ENCODE measurements at regions not wholly inside any gene's neighbourhood (a gene's known extent, or its start where the extent isn't known, plus 50 kb on each side); places are given as distances from the start of the nearest gene placed in this dataset.

GRCh38 chr4:181548873-181549575 lies 694.2 kb upstream of the TENM3 start:
- Histone ChIP-seq H3K4me1 (ENCODE audit: control insufficient read depth in 5 of 5, insufficient read depth in 5 of 5, low read length in 5 of 5) (no peaks in the 10 kb centered on the region), H3K9me3 (ENCODE audit: control insufficient read depth in 4 of 4, insufficient read depth in 3 of 4, low read length in 3 of 4) (no peaks in the 10 kb centered on the region), H3K4me3 (no peak overlapping the region), H3K27ac (ENCODE audit: low read depth in 1 of 2, low read length in 1 of 2) (no peak overlapping the region), H3K27me3 (ENCODE audit: control insufficient read depth in 3 of 3, insufficient read depth in 3 of 3, low read length in 2 of 3) (peaks cover 0 to 2% (median 0%) of the 10 kb centered on the region in 3 donors), H3K9ac (ENCODE audit: insufficient read depth in 1 of 2, low read length in 2 of 2) (no peak overlapping the region), H3K36me3 (ENCODE audit: control insufficient read depth in 4 of 4, insufficient read depth in 4 of 4, low read length in 4 of 4) (no peaks in the 10 kb centered on the region)
- WGBS, 2 donors: 82 to 86% methylated on average over 9 of the region's 9 CpGs
- DNase-seq (no peak), ATAC-seq (ENCODE audit: insufficient read depth, low FRiP score) (no peak)
- no peak for TF ChIP-seq CTCF (IDR thresholded peaks at IDR 0.05; ENCODE audit: control extremely low read depth, extremely low read depth)

GRCh38 chr4:181549576-181550188 lies 693.5 kb upstream of the TENM3 start:
- H3K9me3 ChIP-seq (ENCODE audit: control insufficient read depth in 4 of 4, insufficient read depth in 3 of 4, low read length in 3 of 4): no peaks in the 10 kb centered on the region
- DNase-seq (no peak), ATAC-seq (ENCODE audit: insufficient read depth, low FRiP score) (no peak)
- no peaks in the 10 kb centered on the region for H3K36me3 ChIP-seq (ENCODE audit: control insufficient read depth in 4 of 4, insufficient read depth in 4 of 4, low read length in 4 of 4)
- 66 to 69% methylated on average over 3 of the region's 3 CpGs for WGBS, 2 donors
- H3K9ac ChIP-seq (ENCODE audit: insufficient read depth in 1 of 2, low read length in 2 of 2): no peak overlapping the region
- H3K27ac ChIP-seq (ENCODE audit: low read depth in 1 of 2, low read length in 1 of 2): no peak overlapping the region
- peaks cover 0 to 2% (median 0%) of the 10 kb centered on the region in 3 donors for H3K27me3 ChIP-seq (ENCODE audit: control insufficient read depth in 3 of 3, insufficient read depth in 3 of 3, low read length in 2 of 3)
- H3K4me1 ChIP-seq (ENCODE audit: control insufficient read depth in 5 of 5, insufficient read depth in 5 of 5, low read length in 5 of 5): no peaks in the 10 kb centered on the region
- no peak for TF ChIP-seq CTCF (IDR thresholded peaks at IDR 0.05; ENCODE audit: control extremely low read depth, extremely low read depth)
- no peak overlapping the region for H3K4me3 ChIP-seq

GRCh38 chr4:181550381-181550780 lies 692.8 kb upstream of the TENM3 start:
- Histone ChIP-seq H3K9ac (ENCODE audit: insufficient read depth in 1 of 2, low read length in 2 of 2) (no peak overlapping the region), H3K27me3 (ENCODE audit: control insufficient read depth in 3 of 3, insufficient read depth in 3 of 3, low read length in 2 of 3) (peaks cover 0 to 2% (median 0%) of the 10 kb centered on the region in 3 donors), H3K27ac (ENCODE audit: low read depth in 1 of 2, low read length in 1 of 2) (no peak overlapping the region), H3K4me3 (no peak overlapping the region), H3K36me3 (ENCODE audit: control insufficient read depth in 4 of 4, insufficient read depth in 4 of 4, low read length in 4 of 4) (no peaks in the 10 kb centered on the region), H3K4me1 (ENCODE audit: control insufficient read depth in 5 of 5, insufficient read depth in 5 of 5, low read length in 5 of 5) (no peaks in the 10 kb centered on the region), H3K9me3 (ENCODE audit: control insufficient read depth in 4 of 4, insufficient read depth in 3 of 4, low read length in 3 of 4) (no peaks in the 10 kb centered on the region)
- no peak for ATAC-seq (ENCODE audit: insufficient read depth, low FRiP score)
- 76 to 88% methylated on average over 1 of the region's 1 CpG for WGBS, 2 donors
- no peak for TF ChIP-seq CTCF (IDR thresholded peaks at IDR 0.05; ENCODE audit: control extremely low read depth, extremely low read depth)
- no peak for DNase-seq
